HG03575 (cell line): ENCODE measurements at regions not wholly inside any gene's neighbourhood (a gene's known extent, or its start where the extent isn't known, plus 50 kb on each side); places are given as distances from the start of the nearest gene placed in this dataset.
"Not testable (repeated sequence)": the region's sequence is repeated elsewhere in the genome, so short reads cannot be mapped to it uniquely, and the experiment has no call there.

Experiments
- ATAC-seq: cut with Tn5 transposase; IDR thresholded peaks from one replicate; pipeline ENCODE4 v1.9.1; 2021; ENCODE audit not compliant: unreplicated experiment, insufficient number of reproducible peaks, low FRiP score; ENCODE audit errors: extremely low read depth

GRCh38 chr7:142494021-142494420 lies 236.2 kb upstream of the PRSS58 start:
- no peak for ATAC-seq

DNA sequence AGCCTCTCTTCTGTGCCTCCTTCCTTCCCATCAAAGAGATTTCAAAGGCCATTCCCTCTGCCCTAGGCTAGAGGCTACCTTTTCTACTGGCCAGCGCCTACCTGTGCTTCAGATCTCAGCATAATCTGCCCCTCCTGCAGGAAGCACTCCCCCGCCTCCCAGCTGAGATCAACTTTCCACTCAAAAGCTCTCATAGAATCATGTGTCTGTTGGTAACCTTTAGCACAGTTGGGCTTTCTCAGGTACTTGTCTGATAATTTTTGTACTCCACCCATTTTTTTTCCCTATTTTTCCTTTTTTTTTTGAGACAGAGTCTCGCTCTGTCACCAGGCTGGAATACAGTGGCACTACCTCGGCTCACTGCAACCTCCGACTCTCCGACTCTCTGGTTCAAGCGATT lies 231.0 kb upstream of the PRSS58 start:
- ATAC-seq: no peak

DNA sequence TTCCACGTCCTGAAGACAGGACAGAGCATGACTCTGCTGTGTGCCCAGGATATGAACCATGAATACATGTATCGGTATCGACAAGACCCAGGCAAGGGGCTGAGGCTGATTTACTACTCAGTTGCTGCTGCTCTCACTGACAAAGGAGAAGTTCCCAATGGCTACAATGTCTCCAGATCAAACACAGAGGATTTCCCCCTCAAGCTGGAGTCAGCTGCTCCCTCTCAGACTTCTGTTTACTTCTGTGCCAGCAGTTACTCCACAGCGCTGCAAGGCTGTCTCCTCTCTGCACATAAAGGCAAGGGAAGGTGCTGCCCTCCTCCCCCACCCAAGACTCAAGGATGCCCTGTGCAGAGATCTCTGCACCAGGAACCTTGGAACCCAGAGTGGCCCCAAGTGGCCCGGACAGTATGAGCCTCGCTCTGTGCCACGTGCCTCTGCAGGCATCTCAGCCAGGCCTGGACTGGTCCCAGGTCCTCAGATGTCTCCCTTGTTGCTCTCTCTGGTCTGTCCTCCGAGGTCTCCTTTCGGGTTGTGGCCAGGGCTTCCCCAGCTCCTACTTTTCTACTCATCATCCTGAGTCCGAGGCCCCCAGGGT lies 230.3 kb upstream of the PRSS58 start:
- ATAC-seq: no peak

GRCh38 chr7:142487565-142487964 lies 229.7 kb upstream of the PRSS58 start:
- not testable (repeated sequence) for ATAC-seq

- ATAC-seq: no peak
Measured at GRCh38 chr7:142487124-142487523, 229.3 kb upstream of the PRSS58 start.

DNA sequence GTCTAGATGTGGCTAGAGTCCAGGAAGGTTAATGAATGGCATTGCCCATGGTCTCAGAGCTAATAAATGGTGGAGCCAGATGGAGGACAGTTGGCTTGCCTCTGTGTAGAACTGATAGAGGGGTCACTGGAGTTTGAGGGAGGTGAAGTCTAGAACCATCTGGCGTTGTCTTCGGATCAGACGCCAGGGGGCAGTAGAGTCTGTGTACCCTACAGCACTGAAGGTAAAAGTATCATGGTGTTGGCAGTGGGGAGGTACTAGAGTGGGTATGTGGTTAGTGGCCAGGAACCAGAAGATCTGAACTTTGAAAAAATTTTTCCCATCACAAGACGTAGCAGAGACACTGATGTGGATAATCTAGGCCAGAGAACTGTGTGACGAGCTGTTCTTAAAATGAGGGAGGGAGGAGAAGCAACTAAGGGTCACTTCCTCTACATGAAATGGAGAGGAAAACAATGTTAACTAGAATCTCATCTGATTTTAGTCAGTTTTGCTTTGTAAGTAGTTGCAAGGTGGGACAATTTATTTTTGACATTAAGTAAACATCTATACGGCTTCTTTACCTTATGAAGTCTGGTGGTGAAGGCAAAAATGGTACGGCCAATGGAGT lies 227.9 kb upstream of the PRSS58 start:
- ATAC-seq: no peak

GRCh38 chr7:142483659-142484317 lies 225.9 kb upstream of the PRSS58 start:
- no peak for ATAC-seq

DNA sequence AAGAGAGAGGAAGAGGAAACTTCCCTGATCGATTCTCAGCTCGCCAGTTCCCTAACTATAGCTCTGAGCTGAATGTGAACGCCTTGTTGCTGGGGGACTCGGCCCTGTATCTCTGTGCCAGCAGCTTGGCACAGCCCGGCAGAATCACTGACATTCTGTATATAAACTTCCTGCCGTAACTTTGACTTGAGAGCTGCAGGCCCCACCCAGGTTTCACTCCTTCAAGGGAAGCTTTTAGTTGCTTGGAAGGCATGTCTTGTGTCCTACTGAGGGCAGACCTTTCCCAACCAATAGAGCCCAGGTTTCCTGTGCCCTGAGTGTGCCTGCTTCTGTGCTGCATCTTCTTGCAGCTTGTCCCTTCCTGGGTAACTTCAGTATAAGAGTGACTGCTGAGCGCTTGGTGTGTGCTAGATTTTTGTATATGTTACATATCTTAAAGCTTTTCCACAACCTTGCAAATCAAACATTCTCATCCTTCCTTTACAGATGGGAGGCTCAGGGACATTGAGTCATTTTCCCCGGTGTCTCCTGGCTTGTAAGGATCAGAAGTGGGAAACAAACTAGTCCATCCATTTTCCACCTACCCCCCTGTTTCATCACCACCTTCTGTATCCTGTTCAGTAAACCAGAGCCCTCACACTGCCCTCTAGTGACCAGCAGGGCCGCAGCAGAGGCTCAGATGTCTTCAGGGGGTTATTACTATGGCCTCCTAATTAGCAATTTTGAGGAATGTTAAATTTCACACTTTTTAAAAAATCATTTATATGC lies 225.2 kb upstream of the PRSS58 start:
- ATAC-seq: no peak

DNA sequence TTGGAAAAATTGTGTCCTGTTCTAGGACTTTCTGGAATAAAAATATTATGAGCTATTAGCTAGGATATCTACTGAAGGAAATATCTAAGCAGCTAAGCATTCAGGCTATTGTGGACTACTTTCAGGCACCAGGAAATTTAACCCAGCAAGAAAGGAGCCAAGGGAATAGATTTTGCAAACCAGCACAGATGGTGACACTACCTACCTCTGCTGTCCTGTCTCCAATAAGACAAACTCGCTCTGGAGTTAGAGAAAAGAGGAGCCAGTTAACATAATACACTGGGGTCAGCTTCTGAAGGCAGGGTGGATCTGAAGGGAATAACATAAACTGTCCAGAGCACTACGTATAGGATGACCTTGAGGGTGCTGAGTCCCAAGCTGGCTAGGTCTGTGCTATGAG lies 223.7 kb upstream of the PRSS58 start:
- no peak for ATAC-seq

GRCh38 chr7:142478479-142479220 lies 220.8 kb upstream of the PRSS58 start:
- ATAC-seq: peak; percentile 76

DNA sequence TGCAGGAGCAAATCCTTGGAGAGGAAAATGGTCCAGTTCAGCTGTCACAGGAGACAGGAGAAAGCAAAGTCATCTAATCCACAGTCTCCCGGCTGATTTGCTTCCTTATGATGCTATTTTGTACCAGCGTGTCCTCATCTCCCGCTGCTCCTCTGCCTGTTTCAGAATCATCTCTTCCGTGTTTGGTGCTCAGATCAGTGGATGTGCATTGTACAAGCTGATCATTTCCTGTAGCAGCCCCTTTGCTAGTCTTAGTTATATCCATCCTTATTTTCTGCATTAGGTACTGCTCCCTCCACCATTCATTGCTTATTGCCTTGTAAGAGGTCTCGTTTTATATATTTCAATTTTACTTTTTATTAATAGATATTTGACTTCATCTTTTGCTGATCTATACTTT lies 219.9 kb upstream of the PRSS58 start:
- not testable (repeated sequence) for ATAC-seq

- no peak for ATAC-seq
Measured at GRCh38 chr7:142477079-142477651, 219.3 kb upstream of the PRSS58 start.

DNA sequence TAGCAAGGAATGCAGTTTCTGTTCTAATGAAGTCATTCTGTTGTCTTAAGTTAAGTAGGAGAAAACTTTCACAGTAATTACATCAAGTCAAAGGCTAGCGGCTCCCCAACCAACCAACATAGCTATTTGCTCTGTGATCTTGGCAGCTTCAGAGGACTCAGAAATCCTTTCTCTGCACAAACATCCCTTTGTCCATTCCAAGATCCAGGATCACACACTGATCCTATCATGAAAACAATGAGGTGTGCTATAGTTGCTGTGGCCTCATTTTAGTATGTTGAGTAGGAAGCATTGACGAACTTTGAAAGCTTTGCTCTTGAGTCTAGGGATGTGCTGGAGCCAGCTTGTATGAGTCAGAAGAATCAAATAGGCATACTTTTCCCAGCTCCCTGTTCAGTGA lies 218.2 kb upstream of the PRSS58 start:
- no peak for ATAC-seq

DNA sequence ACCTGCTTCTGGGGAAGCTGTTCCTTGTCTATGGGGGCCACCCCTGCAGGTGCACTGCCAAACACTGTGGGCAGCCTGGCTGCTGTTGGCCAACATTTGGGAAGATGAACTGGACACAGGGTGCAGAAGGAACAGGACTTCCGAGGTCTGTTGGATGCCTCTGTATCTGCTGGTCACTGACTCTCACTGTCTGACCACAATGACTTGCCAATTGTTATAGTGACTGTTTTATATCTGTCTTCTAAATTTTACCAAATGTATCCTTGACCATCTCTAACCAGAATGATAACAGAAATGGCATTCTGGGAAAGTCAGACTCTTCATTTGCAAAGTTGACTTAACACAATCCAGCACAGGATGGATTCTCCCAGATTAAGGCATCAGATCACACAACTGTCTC lies 214.0 kb upstream of the PRSS58 start:
- ATAC-seq: no peak

GRCh38 chr7:142470544-142470830 lies 212.6 kb upstream of the PRSS58 start:
- no peak for ATAC-seq

- ATAC-seq: no peak
Measured at GRCh38 chr7:142469696-142470543, 212.1 kb upstream of the PRSS58 start.

DNA sequence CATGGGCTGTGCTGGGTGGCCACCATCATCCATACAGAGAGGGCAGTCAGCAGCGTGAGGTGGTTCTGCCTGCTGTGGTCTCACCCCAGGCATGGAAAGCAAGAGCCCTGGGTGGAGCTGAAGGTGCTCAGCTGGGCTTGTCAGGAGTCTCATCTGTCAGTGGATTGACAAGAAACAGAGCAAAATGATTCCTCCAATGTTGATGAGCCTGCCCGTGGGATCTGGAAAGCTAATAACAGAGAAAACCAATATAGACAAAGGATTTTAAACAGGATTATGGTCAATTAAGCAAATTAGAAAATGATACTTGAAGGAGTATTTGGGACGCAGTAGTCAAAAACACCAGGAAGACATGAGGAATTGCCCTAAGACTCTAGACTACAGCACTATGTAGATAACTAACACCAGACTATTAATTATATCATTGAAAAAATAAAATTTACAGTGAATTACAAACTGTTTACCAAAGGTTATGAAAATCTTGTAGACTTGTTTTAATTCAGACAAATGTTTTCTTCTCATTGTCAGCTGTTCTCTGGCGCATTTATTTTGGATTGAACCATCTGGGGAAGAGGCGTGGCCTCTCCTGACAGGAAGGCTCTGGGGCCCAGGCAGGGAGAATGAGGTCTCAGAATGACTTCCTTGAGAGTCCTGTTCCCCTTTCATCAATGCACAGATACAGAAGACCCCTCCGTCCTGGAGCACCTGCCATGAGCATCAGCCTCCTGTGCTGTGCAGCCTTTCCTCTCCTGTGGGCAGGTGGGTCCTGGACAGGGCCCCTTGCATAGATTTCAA lies 211.2 kb upstream of the PRSS58 start:
- no peak for ATAC-seq
